ENCODE measurements at regions not wholly inside any gene's neighbourhood (a gene's known extent, or its start where the extent isn't known, plus 50 kb on each side); places are given as distances from the start of the nearest gene placed in this dataset.
"Not testable (repeated sequence)": the region's sequence is repeated elsewhere in the genome, so short reads cannot be mapped to it uniquely, and the experiment has no call there.

DNA sequence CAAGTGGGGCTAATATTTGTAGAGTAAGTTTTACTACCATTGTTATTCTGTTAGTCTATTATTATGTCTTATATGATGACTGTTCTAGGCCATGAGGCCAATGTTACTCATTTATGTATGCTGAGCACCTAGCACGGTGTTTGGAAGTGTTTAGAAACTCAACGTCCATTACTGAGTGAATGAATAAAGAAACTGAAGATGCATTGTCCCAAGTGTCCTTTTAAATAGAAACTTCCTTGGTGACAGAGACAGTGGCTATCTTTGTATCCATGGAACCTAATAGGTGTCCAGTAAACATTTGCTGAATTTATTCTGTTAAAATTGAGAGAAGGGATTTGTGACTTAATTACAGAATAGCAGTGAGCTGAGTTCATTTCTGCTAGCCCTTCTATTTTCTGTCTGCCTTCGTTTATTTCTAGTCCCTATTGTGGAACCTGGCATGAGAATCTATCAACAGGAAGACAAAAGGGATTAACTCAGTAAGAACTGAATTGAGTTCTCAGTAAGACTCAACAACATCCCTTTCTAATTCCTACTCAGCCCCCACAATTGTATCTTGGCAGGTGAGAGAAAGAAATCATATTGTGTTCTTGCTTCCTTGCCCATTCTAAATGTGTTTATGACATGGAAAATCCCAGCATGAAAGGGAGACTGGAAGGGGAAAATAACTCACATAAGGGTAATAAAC is 246.6 kb upstream of the LRRC3B start:
- peak; percentile 5 for DNase-seq

DNA sequence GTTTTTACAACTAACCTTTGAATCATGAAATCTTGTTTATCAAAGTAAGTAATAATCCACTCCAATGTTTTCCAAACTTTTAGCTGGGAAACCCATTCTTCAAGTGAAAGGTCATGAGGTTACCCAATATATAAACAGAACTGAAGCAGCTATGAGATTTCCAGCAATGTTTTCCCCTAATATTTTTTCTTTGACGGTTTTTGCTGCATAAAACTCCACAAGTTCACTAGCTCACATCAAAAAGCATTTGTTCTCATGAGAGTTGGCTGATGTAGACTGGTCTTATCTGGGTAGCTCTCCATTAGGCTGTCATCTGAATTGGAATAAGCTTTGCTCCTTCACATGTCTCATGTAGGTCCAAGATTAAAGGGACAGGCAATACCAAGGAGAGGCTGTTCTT is 241.2 kb upstream of the LRRC3B start:
- DNase-seq = no peak

- DNase-seq = peak; percentile 2
Measured at GRCh38 chr3:26406636-26407035, 215.9 kb upstream of the LRRC3B start.

GRCh38 chr3:26418553-26418952 is 204.0 kb upstream of the LRRC3B start:
- no peak for DNase-seq

DNA sequence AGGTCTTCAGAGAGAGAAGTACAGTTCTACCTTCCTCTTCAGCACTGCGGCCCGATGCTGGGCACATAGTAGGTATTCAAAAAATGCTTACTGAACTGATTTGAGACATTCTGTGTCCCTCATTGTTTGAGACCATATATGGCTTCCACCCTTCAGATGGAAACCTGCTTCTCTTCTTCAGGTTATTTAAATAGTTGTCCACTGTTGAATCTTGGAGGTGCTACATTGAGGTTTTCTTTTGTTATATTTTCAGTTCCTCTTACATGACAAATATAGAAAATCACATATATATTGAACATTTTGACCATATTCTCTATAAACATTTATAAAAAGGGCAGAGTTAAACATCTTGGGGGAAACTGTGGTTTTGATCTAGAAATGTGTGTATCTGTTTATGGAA is 200.2 kb upstream of the LRRC3B start:
- no peak for DNase-seq

DNA sequence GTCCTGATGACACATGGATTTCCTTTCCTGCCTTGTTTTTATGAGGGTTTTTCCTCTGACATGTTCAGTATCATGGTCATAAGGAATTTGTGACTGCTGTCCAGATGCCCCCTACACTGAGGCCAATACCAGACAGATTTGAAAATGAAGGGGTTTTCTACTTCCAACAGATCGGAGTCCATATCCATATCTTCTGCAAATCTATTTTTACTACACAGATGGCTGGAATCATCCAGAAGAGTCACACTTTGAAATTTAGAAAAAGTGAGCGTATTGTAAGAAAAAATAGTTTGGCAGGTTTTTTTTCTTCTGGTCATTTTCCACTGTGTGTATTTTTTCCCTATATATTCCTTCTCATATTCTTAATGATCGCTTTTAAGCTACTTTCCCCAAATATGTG is 197.5 kb upstream of the LRRC3B start:
- DNase-seq = no peak

DNA sequence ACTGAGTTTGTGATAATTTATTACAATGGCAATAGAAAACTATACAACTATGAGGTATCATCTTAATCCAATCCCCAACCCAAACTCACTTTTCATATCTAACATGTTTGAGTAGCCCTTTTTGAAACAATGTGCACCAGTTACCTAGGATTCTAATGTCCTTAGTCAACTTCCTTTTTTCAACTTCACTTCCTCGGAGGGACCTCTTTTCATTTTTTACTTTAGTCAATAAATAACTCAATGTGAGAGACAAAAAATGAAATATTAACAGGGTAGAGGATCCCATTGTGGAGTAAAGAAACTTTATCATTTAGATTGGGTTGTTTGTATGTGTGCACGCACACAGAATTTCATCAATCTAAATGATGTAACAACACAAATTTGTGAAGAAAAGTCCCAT is 193.6 kb upstream of the LRRC3B start:
- DNase-seq = no peak

GRCh38 chr3:26437678-26438077 is 184.9 kb upstream of the LRRC3B start:
- no peak for DNase-seq

DNA sequence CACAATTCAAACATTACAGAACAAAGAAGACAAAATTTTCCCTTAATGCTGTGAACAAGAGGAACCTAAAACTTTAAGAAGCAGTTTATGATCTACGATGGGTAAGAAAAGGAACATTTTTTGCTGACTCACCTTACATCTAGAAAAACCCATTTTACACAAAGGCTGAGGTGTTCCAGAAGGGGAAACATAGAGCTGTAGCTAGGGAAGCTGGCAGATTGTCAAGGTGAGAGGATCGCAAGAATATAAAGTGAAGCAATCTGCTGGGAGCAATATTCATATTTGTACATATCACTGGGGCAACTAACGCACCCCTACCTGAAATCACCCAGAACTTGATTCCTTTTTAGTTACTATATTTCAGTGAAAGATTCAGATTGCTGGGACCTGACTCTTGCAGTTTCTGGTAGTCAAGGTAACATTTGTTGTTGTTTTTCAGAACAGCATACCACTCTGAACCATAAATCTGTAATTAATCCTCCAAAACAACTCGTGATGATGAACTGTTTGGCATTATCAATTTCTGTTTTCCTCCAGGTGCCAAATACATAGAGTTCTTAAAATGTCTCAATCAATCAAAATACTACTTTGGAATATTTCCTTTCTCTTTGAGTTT is 184.1 kb upstream of the LRRC3B start:
- no peak for DNase-seq

GRCh38 chr3:26438981-26439884 is 183.3 kb upstream of the LRRC3B start:
- peak; percentile 25 for DNase-seq

- no peak for DNase-seq
Measured at GRCh38 chr3:26449996-26450395, 172.6 kb upstream of the LRRC3B start.

DNA sequence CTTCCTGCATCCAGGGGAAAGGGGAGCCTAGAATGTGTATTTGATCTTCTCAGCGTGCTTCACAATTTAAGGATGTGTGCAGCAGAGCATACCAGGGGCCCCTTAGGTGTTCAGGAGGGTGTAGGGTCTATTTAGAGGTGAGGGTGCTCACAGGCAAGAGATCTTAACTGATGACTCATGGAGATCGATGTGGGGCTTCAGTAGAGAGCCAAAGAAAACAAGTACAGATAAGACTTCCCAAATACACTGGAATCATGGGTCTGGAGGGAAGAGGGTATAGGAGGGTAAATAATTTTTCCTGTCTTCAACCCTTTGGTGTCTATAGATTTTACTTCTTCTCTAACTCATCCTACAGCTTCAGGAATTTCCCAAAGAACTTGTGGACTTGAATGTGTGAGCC is 170.2 kb upstream of the LRRC3B start:
- no peak for DNase-seq

GRCh38 chr3:26460985-26461384 is 161.6 kb upstream of the LRRC3B start:
- DNase-seq = no peak

- DNase-seq = no peak
Measured at GRCh38 chr3:26472345-26472744, 150.2 kb upstream of the LRRC3B start.

DNA sequence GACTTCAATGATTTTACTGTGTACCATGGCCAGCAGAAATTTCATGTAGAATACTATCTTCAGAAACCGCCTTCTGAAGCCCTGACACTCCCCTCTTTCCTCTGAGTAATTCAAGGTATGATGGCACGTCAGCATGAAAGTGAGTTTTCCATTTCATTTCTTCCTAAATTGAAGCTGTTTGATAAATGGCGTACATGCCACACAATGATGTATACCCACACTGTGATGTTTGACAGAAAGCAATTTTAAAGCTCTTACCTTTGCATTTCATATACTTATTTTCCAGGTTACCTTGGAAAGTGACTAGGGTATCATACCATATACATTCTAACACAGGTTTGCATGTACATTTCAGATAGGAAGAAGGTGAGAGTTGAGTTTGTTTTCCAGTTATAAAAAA is 147.9 kb upstream of the LRRC3B start:
- DNase-seq = no peak

GRCh38 chr3:26480377-26480776 is 142.2 kb upstream of the LRRC3B start:
- DNase-seq = no peak

DNA sequence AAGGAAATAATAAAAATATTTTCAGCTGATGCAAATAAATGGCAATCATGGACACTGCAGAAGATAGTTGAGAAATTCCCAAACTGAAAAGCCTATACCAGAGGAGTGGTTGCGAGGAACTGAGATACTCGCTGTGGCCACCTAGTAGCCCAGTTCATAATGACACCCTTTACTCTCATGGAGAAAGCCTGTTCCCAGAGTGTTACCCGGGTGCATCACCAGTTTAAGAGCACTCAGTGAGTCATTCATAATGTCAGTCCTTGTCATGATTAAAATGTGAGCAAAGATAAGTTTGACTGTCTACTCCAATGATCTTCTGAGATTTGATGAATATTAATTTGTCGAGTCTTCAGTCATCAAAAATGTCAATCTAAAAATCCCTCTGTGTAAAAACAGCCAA is 138.4 kb upstream of the LRRC3B start:
- peak; percentile 14 for DNase-seq

DNA sequence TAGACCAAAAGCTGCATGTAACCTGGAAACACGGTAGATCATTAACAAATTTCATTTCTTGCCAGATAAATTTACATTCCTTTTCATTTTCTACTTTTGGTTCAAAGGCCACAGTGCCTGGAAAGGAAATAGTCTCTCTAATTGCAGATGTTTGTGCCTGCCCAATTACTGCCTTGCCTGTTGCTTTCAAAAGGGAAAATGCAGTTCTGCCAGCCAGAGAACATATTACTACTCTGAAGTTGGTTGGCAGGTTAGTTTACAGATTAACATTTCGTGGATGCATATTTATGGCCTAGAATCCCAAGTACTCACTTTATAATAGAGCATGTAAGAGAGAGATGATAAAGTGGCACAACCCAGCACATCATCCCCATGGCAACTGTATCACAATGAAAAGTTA is 124.3 kb upstream of the LRRC3B start:
- no peak for DNase-seq

DNA sequence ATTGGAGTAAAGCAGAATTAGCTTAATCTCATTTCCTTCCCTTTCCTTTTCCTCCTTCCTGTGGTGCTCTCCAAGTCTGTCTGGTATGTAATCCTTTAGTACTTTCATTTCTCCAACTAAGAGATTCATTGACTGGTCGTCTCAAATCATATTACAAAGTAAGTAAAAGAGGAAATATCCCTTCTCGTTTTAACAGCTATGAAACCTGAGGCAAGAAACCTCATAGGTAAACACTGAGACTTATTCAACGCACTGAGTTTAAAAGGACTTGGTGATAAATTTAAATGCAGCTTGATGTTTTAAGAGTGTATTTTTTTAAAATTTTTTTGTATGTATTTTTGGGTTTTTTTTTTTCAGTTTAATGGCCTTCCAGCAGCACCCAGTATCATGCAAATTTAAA is 117.2 kb upstream of the LRRC3B start:
- no peak for DNase-seq

- DNase-seq = not testable (repeated sequence)
Measured at GRCh38 chr3:26514445-26515029, 108.0 kb upstream of the LRRC3B start.

- no peak for DNase-seq
Measured at GRCh38 chr3:26515351-26515750, 107.2 kb upstream of the LRRC3B start.

- DNase-seq = no peak
Measured at GRCh38 chr3:26521261-26521660, 101.3 kb upstream of the LRRC3B start.

DNA sequence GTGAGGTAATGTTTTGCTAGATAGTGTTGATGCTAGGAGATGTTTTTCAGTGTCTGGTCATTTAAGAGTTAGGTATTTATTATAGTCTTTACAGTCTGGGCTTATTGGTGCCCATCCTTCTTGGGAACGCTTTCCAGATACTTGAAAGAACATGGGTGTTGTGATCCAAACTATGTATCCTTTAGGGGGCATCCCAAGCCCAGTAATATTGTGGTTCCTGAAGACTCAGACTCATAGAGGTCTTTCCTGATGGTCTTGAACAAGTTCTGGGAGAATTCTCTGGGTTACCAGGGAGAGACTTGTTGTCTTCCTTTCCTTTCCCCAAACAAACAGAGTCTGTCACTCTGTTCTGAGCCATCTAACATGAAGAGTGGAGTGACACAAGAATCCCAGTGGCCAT is 99.7 kb upstream of the LRRC3B start:
- DNase-seq = no peak

Measured in tongue (tissue), 1 donor.